ENCODE measurements at regions not wholly inside any gene's neighbourhood (a gene's known extent, or its start where the extent isn't known, plus 50 kb on each side); places are given as distances from the start of the nearest gene placed in this dataset.

- H3K27me3 ChIP-seq, result no peaks in the 10 kb centered on the region
- H3K27ac ChIP-seq, result no peak overlapping the region
- DNase-seq, result no peak
- TF ChIP-seq CTCF (IDR thresholded peaks at IDR 0.05) (no peak), POLR2A (IDR thresholded peaks at IDR 0.05) (no peak)
- WGBS, 4 donors, result 39 to 91% (median 87%) methylated on average over 2 of the region's 2 CpGs
- H3K9me3 ChIP-seq (replicated peaks in 1 of 3), result no peaks in the 10 kb centered on the region
- H3K4me3 ChIP-seq, result no peak overlapping the region
- intact Hi-C loops (cut with DNase I), result no loop called here
- H3K36me3 ChIP-seq (replicated peaks in 1 of 2), result no peaks in the 10 kb centered on the region
- H3K4me1 ChIP-seq (replicated peaks in 1 of 2), result no peaks in the 10 kb centered on the region
These were observed 134.2 kb upstream of the MAF start for GRCh38 chr16:79734721-79735120.

GRCh38 chr16:79728923-79729240, 128.3 kb upstream of the MAF start:
- WGBS, 4 donors, result 70 to 82% (median 76%) methylated on average over 2 of the region's 2 CpGs

DNA sequence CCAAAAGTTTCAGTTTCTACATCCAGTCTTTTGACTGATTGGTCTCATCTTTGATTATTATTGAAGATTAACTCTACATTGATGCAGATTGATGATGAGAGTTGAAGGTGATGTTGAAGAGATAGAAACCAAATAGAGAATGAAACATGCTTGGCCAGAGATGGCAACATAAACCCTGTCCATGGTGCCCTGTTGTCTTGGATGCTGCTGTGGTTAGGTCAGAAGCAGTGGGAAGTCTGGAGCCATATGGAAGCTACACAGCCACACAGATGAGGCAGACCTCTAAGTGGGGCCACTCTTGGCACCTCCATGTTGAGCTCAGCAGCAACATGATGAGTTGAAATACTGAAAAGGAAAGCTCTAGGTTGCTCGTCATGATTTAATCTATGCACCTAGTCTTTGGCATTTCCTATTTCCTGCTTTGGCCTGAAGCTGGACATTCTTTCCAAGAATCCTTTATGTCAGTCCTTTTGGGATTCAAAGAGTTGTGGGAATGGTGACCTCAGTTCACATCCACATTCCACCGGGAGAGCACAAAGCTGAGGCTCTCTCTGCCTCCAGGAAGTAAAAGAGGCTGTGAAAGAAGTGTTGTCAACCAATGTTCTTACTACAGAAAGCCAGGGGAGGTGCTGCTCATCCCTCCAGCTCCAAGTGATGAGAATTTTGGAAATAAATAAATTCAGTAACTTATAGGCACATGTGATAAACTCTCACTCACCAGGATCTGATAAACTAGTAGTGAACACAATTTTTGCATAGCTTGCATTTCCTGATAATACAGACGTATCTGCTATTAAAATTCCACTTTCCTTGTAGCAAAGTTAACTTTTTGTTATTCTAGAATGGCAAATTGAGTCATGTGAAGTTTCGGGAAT, 127.7 kb upstream of the MAF start:
- no peaks in the 10 kb centered on the region for H3K4me1 ChIP-seq (replicated peaks in 1 of 2)
- WGBS, 4 donors, result 69 to 78% (median 73%) methylated on average over 4 of the region's 4 CpGs
- H3K4me3 ChIP-seq, result no peak overlapping the region
- H3K27ac ChIP-seq, result no peak overlapping the region
- intact Hi-C loops (cut with DNase I), result no loop called here
- no peaks in the 10 kb centered on the region for H3K36me3 ChIP-seq (replicated peaks in 1 of 2)
- H3K27me3 ChIP-seq, result no peaks in the 10 kb centered on the region
- no peaks in the 10 kb centered on the region for H3K9me3 ChIP-seq (replicated peaks in 1 of 3)
- TF ChIP-seq CTCF (IDR thresholded peaks at IDR 0.05), result no peak
- no peak for DNase-seq

More at GRCh38 chr16:79728923-79729240, 128.3 kb upstream of the MAF start:
- no peaks in the 10 kb centered on the region for H3K4me1 ChIP-seq (replicated peaks in 1 of 2)
- H3K27me3 ChIP-seq, result no peaks in the 10 kb centered on the region
- no peaks in the 10 kb centered on the region for H3K9me3 ChIP-seq (replicated peaks in 1 of 3)
- intact Hi-C loops (cut with DNase I), result no loop called here
- no peak overlapping the region for H3K27ac ChIP-seq
- H3K36me3 ChIP-seq (replicated peaks in 1 of 2), result no peaks in the 10 kb centered on the region
- H3K4me3 ChIP-seq, result no peak overlapping the region
- no peak for DNase-seq
- TF ChIP-seq CTCF (IDR thresholded peaks at IDR 0.05), result no peak
- TF ChIP-seq POLR2A (IDR thresholded peaks at IDR 0.05), result no peak

GRCh38 chr16:79726902-79727301, 126.4 kb upstream of the MAF start:
- no peak for TF ChIP-seq CTCF (IDR thresholded peaks at IDR 0.05)
- TF ChIP-seq POLR2A (IDR thresholded peaks at IDR 0.05), result no peak
- Histone ChIP-seq H3K4me1 (replicated peaks in 1 of 2) (no peaks in the 10 kb centered on the region), H3K9me3 (replicated peaks in 1 of 3) (no peaks in the 10 kb centered on the region), H3K36me3 (replicated peaks in 1 of 2) (no peaks in the 10 kb centered on the region), H3K4me3 (no peak overlapping the region), H3K27me3 (no peaks in the 10 kb centered on the region), H3K27ac (no peak overlapping the region)
- intact Hi-C loops (cut with DNase I), result no loop called here
- DNase-seq, result no peak
